Limb (tissue), 2 donors: ENCODE measurements at regions not wholly inside any gene's neighbourhood (a gene's known extent, or its start where the extent isn't known, plus 50 kb on each side); places are given as distances from the start of the nearest gene placed in this dataset.
"Not testable (repeated sequence)": the region's sequence is repeated elsewhere in the genome, so short reads cannot be mapped to it uniquely, and the experiment has no call there.

Experiments used
- DNase-seq, 2 donors: peaks; one replicate each; pipeline ENCODE4 v3.0.0-alpha.2; 2016; ENCODE audit errors: extremely low spot score in 2 of 2

DNA sequence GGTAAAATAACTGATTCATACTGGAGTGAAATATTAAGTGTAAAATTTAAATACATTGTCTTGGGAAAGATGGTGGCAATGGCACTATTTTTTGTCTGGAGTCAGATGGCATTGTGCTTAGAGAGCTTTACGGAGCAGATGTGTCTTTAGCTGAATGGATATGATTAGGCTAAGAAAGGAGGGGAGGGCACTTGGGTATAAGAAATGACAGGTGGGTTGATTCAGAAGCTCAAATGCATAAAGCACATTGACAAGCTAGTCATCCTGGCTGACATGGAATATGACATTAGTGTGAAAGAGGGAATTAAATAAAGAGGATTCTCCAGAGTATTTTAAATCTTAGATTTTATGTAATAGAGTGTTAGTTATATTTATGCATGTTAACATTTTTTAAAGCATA, 570.1 kb upstream of the CBLB start:
- DNase-seq, result no peak

GRCh38 chr3:106440672-106441071, 571.9 kb upstream of the CBLB start:
- DNase-seq, result no peak

DNA sequence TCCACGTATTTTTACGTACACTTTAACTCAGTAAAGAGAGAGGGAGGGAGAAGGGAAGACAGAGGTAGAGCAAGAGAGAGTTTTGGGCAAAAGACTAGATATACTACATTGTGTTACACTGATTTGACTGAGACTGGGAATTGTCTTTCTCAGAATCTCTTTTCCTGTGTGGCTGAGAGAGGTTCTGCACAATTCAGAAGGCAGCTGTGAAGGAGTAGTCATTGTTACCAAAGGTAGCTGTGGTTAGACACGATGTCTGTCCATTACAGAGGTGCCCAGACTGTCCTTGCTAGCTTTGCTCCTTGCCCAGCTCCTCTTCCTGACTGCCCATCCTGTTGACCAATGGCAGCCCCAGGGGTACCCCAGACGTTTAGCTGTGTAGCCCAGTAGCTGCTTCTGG, 577.5 kb upstream of the CBLB start:
- no peak for DNase-seq

GRCh38 chr3:106447723-106448301, 579.0 kb upstream of the CBLB start:
- no peak for DNase-seq

DNA sequence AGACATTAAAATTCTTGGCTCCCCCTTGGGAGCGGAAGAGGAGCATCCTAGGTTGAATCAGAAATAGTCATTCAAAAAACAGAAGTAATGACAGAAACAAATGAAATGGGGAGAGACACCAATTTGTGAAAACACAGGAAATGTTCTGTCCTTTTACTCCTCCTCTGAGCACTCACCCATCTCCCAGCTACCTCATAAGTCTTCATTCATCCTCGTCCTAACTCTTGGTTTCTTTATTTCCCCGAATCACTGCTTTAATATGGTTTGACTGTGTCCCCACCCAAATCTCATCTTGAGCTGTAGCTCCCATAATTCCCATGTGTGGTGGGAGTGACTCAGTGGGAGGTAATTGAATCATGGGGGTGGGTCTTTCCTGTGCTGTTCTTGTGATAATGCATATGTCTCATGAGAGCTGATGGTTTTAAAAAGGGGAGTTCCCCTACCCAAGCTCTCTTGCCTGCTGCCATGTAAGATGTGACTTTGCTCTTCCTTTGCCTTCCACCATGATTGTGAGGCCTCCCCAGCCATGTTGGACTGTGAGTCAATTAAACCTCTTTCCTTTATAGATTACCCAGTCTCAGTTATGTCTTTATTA, 579.7 kb upstream of the CBLB start:
- DNase-seq, result not testable (repeated sequence)

- no peak for DNase-seq
These were observed 583.3 kb upstream of the CBLB start for GRCh38 chr3:106452096-106452495.

- DNase-seq, result no peak
These were observed 585.7 kb upstream of the CBLB start for GRCh38 chr3:106454497-106454896.

GRCh38 chr3:106457281-106458180, 588.7 kb upstream of the CBLB start:
- DNase-seq, result no peak

DNA sequence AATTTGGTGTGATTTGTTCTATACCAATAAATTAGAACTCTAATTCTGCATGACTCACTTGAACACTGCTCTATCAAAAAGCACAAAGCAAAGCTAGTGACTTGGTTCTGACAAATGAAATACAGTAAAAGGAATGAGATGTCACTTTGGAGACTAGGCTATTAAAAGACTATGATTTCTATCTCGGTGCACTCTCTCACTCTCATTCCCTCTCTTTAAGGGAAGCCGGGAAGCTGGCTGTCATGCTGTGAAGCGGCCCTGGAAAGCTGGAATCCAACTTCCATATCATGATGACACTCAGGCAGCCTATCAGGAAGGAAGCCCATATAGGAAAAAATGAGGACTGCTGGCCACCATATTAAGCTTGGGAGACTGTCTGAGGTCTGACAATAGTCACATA, 590.1 kb upstream of the CBLB start:
- DNase-seq, result no peak

- no peak for DNase-seq
These were observed 598.1 kb upstream of the CBLB start for GRCh38 chr3:106466881-106467280.

DNA sequence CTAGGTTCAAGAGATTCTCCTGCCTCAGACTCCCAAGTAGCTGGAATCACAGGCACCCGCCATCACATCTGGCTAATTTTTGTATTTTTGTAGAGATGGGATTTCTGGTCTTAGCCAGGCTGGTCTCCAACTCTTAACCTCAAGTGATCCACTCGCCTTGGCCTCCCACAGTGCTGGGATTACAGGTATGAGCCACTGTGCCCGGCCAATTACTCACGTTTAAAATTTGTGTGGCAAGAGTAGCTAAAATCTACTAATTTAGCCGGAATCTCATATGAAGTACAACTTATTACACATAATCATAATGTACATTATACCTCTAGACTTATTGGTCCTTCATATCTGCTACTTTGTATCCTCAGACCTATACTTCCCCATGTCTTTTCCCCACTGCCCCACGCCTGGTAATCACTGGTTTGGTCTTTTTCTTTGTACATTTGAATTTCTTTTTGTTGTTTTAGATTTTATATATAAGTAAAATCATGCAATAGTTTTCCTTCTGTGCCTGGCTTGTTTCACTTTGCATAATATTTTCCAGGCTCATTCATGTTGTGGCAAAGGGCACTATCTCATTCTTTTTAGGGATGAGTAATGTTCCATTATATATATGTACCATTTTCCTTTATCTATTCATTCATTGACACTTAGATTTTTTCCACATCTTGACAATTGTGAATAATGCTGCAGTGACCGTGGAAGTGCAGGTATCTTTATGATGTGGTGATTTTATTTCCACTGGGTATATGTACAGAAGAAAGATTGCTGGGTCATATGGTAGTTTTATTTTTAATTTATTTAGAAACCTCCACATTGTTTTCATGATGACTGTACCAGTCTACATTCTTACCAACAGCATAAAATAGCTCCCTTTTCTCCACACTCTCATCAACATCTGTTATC, 605.0 kb upstream of the CBLB start:
- no peak for DNase-seq

DNA sequence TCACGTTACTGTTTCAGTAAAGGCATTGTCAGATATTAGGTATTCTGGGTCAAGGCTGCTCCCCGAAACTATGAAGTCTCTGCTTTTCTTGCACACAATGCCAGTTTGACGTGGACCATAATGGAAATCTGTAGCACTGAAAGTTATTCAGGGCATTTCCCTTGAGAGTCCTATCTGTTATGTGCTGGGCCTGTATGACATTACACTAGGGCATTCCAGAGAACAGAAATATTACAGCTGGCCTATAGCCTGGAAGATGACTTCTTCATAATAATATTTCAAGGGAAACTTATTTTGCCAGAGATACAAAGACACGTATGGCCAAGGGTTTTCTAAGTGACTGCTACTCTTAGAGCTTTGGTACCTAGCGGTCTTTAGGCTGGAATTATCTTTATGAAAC, 613.6 kb upstream of the CBLB start:
- DNase-seq, result no peak

DNA sequence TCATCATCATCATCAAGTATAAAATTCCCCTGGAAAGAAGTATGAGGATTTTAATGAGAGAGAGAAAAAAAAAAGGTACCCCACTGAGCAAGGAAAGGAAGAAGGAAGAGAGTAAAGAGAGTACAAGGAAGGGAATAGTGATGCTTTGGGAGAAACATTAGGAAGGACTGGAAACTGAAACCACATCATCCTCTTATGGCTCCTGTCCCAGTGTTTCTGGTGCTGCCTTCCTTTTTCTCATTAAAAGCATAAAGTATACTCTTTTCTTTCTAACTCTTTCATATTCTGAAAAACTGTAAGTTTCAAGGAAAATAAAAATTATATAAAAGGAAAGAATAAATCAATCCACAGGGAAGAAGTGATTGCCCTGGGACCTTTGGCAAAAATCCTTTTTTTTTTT, 616.4 kb upstream of the CBLB start:
- DNase-seq, result no peak

GRCh38 chr3:106485802-106486201, 617.0 kb upstream of the CBLB start:
- DNase-seq, result no peak

DNA sequence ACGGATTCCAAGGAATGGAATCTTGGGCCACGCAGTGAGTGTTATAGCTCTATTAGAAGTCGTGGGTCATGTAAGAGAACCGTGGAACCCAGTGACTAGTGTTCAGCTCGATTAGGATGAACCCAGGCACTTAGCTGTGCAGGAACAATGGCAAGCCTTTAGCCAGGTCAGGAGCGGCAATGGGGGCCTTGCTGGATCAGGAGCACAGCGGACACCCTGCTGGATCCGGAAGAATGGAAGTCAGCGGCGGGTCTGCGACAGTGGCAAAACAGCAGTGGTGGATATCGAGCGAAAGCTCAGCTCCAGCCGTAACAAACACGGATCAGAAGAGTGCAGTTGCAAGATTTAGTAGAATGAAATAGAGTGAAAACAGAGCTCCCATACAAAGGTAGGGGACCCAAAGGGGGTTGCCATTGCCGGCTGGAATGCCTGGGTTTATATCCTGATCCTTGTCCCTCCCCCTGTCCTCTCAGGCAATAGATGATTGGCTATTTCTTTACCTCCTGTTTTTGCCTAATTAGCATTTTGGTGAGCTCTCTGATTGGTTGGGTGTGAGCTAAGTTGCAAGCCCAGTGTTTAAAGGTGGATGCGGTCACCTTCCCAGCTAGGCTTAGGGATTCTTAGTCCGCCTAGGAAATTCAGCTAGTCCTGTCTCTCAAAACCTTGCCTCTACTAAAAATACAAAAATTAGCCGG, 618.3 kb upstream of the CBLB start:
- DNase-seq, result not testable (repeated sequence)

DNA sequence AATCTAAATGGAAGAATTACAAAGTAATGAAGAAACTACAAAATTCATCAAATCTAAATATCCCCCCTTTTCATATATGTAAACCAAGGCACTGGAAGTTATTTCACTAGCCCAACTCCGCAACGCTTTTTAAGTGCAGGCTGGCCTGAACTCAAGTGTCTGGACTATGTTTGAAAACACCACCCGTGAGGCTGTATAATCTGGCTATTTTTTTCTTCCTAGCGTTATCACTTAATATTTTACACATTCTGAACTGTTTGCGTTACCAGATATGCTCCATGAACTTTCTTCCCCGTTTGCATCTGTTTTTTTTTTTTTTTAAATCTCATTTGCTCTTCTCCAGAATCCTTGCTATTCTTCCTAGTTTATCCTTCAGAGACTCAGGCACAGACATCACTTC, 619.5 kb upstream of the CBLB start:
- no peak for DNase-seq

- no peak for DNase-seq
These were observed 623.0 kb upstream of the CBLB start for GRCh38 chr3:106491796-106492195.

DNA sequence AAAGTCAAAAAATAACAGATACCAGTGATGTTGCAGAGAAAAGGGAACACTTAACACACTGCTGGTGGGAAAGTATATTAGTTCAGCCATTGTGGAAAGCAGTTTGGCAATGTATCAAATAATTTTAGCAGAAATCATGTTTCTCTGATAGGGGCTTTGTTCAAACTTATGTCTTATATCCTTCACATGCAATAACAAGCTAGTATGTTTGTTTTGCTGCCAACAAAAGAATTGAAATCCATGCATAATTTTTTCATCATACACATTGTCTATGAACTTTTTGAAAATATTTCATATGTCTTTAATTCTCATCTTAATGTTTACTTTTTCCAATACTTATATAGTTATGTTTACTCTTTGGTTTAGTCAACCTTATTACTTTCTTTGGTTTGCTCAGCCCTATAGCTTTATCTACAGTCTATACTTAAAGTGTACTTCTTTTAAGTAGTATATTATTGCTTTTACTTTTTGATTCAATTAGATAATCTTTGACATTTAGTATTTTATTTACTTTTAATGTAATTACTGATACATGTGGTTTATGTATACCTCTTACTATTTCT, 639.6 kb upstream of the CBLB start:
- DNase-seq, result no peak

DNA sequence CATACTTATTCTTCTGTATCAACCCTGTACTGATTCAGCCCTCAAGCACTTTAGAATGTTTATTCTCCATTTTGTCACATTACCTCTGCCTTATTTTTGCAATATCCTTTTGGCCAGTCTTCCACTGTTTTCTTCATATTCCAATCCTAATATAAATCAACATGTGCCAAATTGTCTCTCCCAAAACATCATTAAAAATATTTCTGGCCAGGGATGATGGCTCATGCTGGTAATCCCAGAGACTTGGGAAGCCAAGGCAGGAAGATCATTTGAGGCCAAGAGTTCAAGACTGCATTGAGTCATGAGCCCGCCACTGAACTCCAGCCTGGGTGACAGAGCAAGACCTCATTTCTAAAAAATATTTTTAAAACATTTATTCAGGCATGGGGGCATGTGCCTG, 641.4 kb upstream of the CBLB start:
- DNase-seq, result no peak

- no peak for DNase-seq
These were observed 644.0 kb upstream of the CBLB start for GRCh38 chr3:106512846-106513245.

DNA sequence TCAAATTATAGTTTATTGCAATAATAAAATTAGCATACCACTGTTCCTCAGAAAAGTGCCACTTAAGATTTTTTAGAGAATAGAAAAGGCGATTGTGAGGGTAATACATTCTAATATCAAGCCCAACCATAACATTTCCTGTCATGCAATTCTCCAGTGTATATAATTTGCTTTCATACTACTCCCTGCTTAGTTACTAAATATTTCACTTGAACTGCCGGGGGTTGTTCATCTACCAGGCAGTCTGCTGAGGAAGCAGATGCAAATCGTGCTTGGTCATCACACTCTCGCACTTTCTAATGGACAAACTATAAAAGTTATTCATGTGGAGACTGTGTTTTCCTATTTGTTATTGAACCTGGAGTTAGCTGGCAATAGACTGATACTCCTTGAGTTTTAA, 645.6 kb upstream of the CBLB start:
- DNase-seq, result no peak
